Lower leg skin (tissue), 3 donors: ENCODE measurements at regions not wholly inside any gene's neighbourhood (a gene's known extent, or its start where the extent isn't known, plus 50 kb on each side); places are given as distances from the start of the nearest gene placed in this dataset.

Source experiments
- CTCF ChIP-seq, 3 donors: fragments of 450-650 bp; IDR thresholded peaks; one replicate each; pipeline ENCODE4 v1.5.1; 2016; ENCODE audit warnings: antibody characterized with exemption in 3 of 3, mild to moderate bottlenecking in 3 of 3, moderate library complexity in 2 of 3
- POLR2A ChIP-seq, 2 donors: fragments of 450-650 bp; IDR thresholded peaks; one replicate each; pipeline ENCODE4 v1.6.1; 2016 to 2017; ENCODE audit warnings: antibody characterized with exemption in 2 of 2, mild to moderate bottlenecking in 1 of 2, moderate library complexity in 1 of 2

DNA sequence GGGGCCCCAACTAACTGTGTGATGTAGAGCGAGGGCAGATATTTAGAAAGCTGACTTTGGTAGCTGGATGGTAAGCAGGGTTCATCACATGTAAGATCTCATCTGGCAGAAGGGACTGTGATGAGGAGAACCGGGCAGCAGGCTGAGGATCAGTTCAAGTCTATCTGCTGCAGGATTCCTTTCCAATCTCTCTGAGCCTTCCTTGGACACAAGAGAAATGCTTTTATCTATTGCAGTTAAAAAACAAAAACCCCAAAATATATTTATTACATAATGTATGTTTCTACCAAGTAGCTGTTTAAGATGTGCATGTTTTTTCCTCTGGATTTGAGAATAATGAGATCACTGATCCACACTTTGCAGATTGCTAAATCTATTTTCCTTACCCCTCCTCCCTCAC lies 411.5 kb downstream of the RAP2B start:
- no peak for TF ChIP-seq POLR2A (IDR thresholded peaks at IDR 0.05)
- TF ChIP-seq CTCF (IDR thresholded peaks at IDR 0.05), result no peak
